B cell (primary cell): ENCODE measurements at regions not wholly inside any gene's neighbourhood (a gene's known extent, or its start where the extent isn't known, plus 50 kb on each side); places are given as distances from the start of the nearest gene placed in this dataset.
"Not testable (repeated sequence)": the region's sequence is repeated elsewhere in the genome, so short reads cannot be mapped to it uniquely, and the experiment has no call there.

Experiments used
- ATAC-seq: fragments of 200-7000 bp; cut with Tn5 transposase; one replicate; pipeline ENCODE4 v1.10.0; 2021; ENCODE audit warnings: low read depth, mild to moderate bottlenecking, moderate number of reproducible peaks, moderate library complexity
- CTCF ChIA-PET: fragments of 350-600 bp; sonication (Branson Sonifier 250); formaldehyde crosslinking; loops from one replicate; lab custom pipeline; 2021; ENCODE audit warnings: antibody characterized with exemption, inconsistent platforms; lab: Charles Lee
- POLR2A ChIA-PET: fragments of 350-600 bp; sonication (Branson Sonifier 250); formaldehyde crosslinking; loops from one replicate; lab custom pipeline; 2021; ENCODE audit warnings: antibody characterized with exemption; lab: Charles Lee
- DNase-seq: peaks from one replicate; pipeline ENCODE4 v3.0.0; 2013
- H2AFZ ChIP-seq: 2 replicates; pipeline ENCODE4 v1.6.1; 2012; ENCODE audit warnings: mild to moderate bottlenecking, low read depth, low read length; ENCODE audit not compliant: insufficient read depth, poor library complexity, severe bottlenecking
- H3K27ac ChIP-seq, 2 donors: 1 replicate in 1 of 2; 2 replicates in 1 of 2; pipeline ENCODE4 v1.5.1; 2012 to 2013; ENCODE audit warnings: low read length in 2 of 2, mild to moderate bottlenecking in 2 of 2, moderate library complexity in 1 of 2
- H3K27me3 ChIP-seq, 4 experiments: fragments of 200-600 bp in 1 of 4; sonication (generic) in 1 of 4; replicated peaks in 1 of 4; 1 replicate in 2 of 4; 2 replicates in 2 of 4; pipeline versions ENCODE4 v1.6.1 to v1.7.0; 2013 to 2016; ENCODE audit warnings: low read length in 3 of 4, mild to moderate bottlenecking in 2 of 4, mixed read lengths in 1 of 4, moderate library complexity in 1 of 4; ENCODE audit not compliant: insufficient read depth in 4 of 4, control insufficient read depth in 3 of 4; ENCODE audit errors: control extremely low read depth in 1 of 4
- H3K36me3 ChIP-seq, 2 experiments: replicated peaks in 1 of 2; 1 replicate in 1 of 2; 2 replicates in 1 of 2; pipeline versions ENCODE4 v1.6.1 to v1.7.1; 2013; ENCODE audit warnings: low read length in 1 of 2; ENCODE audit not compliant: insufficient read depth in 2 of 2, control insufficient read depth in 1 of 2; ENCODE audit errors: control extremely low read depth in 1 of 2, extremely low read depth in 1 of 2
- H3K4me1 ChIP-seq, 2 donors: fragments of 200-600 bp in 1 of 2; sonication (generic) in 1 of 2; 1 replicate in 1 of 2; 2 replicates in 1 of 2; pipeline versions ENCODE4 v1.5.1 to v1.6.1; 2013 to 2017; ENCODE audit warnings: low read length in 2 of 2; ENCODE audit not compliant: control insufficient read depth in 2 of 2, insufficient read depth in 2 of 2
- H3K4me2 ChIP-seq: replicated peaks from 2 replicates; pipeline ENCODE3; 2012; ENCODE audit warnings: mild to moderate bottlenecking, low read depth, low read length; ENCODE audit not compliant: poor library complexity, severe bottlenecking
- H3K4me3 ChIP-seq, 5 experiments: fragments of 200-600 bp in 1 of 5; sonication (generic) in 1 of 5; 1 replicate in 3 of 5; 2 replicates in 2 of 5; pipeline versions ENCODE4 v1.5.1 to v1.7.0; 2011 to 2016; ENCODE audit warnings: low read length in 4 of 5, mild to moderate bottlenecking in 4 of 5, low read depth in 2 of 5, control low read depth in 1 of 5, moderate library complexity in 1 of 5; ENCODE audit not compliant: insufficient read depth in 1 of 5; ENCODE audit errors: control extremely low read depth in 1 of 5, extremely low read depth in 1 of 5
- H3K79me2 ChIP-seq: fragments of 200-600 bp; sonication (generic); one replicate; pipeline ENCODE4 v1.6.0; 2016; ENCODE audit warnings: low read length; ENCODE audit not compliant: control insufficient read depth, insufficient read depth
- H3K9ac ChIP-seq: fragments of 200-600 bp; sonication (generic); 2 replicates; pipeline ENCODE4 v1.6.1; 2017; ENCODE audit warnings: mild to moderate bottlenecking, low read length, moderate library complexity
- H3K9me3 ChIP-seq, 3 donors: one replicate each; pipeline versions ENCODE4 v1.6.1 to v1.7.1; 2013; ENCODE audit warnings: low read length in 2 of 3; ENCODE audit not compliant: control insufficient read depth in 2 of 3, insufficient read depth in 1 of 3; ENCODE audit errors: control extremely low read depth in 1 of 3
- H4K20me1 ChIP-seq: 2 replicates; pipeline ENCODE4 v1.6.0; 2012; ENCODE audit warnings: mild to moderate bottlenecking, low read length; ENCODE audit not compliant: insufficient read depth, control insufficient read depth, poor library complexity, severe bottlenecking
- H3K27ac Mint-ChIP-seq: one replicate; pipeline ENCODE4 v1.8.0; 2021; ENCODE audit warnings: mixed read lengths
- H3K27me3 Mint-ChIP-seq: one replicate; pipeline ENCODE4 v1.8.0; 2021; ENCODE audit warnings: mixed read lengths
- H3K4me1 Mint-ChIP-seq: one replicate; pipeline ENCODE4 v1.8.0; 2021; ENCODE audit warnings: mixed read lengths
- H3K4me3 Mint-ChIP-seq: one replicate; pipeline ENCODE4 v1.8.0; 2021; ENCODE audit warnings: mixed read lengths
- H3K9me3 Mint-ChIP-seq: one replicate; pipeline ENCODE4 v1.8.0; 2022; ENCODE audit warnings: mixed read lengths; ENCODE audit not compliant: insufficient read depth
- EZH2 ChIP-seq: IDR thresholded peaks from 2 replicates; pipeline ENCODE4 v1.6.1; 2012; ENCODE audit warnings: borderline replicate concordance, low read depth, mild to moderate bottlenecking, moderate library complexity, low read length; ENCODE audit not compliant: insufficient read depth, poor library complexity, severe bottlenecking
- WGBS: methylation state at CpG from one replicate; pipeline ENCODE4 v1.1.5; 2013; ENCODE audit warnings: missing lambda C conversion rate; ENCODE audit not compliant: insufficient coverage; 5-methylcytosine and 5-hydroxymethylcytosine counted together
- intact Hi-C: fragments of 100-400 bp; cut with micrococcal nuclease; formaldehyde crosslinking; loops from one replicate; pipeline ENCODE4 v1.10.0; 2022
- TF ChIP-seq, protein P1 (sequence below): fragments of 200-600 bp; IDR thresholded peaks from one replicate; pipeline ENCODE4 v1.8.0; 2022; ENCODE audit warnings: antibody characterized with exemption, mild to moderate bottlenecking

DNA sequence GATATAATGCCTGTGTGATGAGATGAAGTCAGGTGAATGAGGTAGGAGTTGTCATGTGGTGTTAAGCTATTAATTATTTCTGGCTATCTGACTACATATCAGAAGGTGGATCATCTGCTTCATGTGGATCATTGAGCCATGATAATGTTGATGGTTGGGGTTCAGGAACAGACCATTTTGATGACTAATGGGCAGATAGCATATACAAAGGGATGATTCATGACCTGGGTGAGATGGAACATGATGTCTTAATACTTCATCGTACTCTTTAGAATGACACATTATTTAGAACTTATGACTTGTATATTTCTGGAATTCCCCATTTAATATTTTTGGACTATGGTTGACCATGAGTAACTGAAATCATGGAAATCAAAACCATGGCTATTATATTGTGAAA is 155.1 kb downstream of the OR13A1 start:
- TF ChIP-seq EZH2: no peak
- TF ChIP-seq, protein P1, sequence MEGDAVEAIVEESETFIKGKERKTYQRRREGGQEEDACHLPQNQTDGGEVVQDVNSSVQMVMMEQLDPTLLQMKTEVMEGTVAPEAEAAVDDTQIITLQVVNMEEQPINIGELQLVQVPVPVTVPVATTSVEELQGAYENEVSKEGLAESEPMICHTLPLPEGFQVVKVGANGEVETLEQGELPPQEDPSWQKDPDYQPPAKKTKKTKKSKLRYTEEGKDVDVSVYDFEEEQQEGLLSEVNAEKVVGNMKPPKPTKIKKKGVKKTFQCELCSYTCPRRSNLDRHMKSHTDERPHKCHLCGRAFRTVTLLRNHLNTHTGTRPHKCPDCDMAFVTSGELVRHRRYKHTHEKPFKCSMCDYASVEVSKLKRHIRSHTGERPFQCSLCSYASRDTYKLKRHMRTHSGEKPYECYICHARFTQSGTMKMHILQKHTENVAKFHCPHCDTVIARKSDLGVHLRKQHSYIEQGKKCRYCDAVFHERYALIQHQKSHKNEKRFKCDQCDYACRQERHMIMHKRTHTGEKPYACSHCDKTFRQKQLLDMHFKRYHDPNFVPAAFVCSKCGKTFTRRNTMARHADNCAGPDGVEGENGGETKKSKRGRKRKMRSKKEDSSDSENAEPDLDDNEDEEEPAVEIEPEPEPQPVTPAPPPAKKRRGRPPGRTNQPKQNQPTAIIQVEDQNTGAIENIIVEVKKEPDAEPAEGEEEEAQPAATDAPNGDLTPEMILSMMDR: no peak
- Histone ChIP-seq H3K36me3 (no peaks in the 10 kb centered on the region), H3K4me2 (no peak overlapping the region), H4K20me1 (no peaks in the 10 kb centered on the region), H3K27ac (no peak overlapping the region), H3K27me3 (no peaks in the 10 kb centered on the region), H2AFZ (no peak overlapping the region), H3K79me2 (no peaks in the 10 kb centered on the region), H3K4me3 (no peak overlapping the region), H3K9ac (no peak overlapping the region), H3K4me1 (no peaks in the 10 kb centered on the region), H3K9me3 (no peaks in the 10 kb centered on the region)
- Mint-ChIP-seq H3K27ac (no peak overlapping the region), H3K4me3 (no peak overlapping the region), H3K27me3 (peaks cover 13% of the 10 kb centered on the region), H3K4me1 (no peaks in the 10 kb centered on the region), H3K9me3 (no peaks in the 10 kb centered on the region)
- POLR2A ChIA-PET: no interaction called here
- CTCF ChIA-PET: no interaction called here
- WGBS: no CpG with 5 or more reads among the region's 1 CpG
- intact Hi-C loops: no loop called here
- no peak for ATAC-seq
- no peak for DNase-seq

- ChIA-PET CTCF (no interaction called here), POLR2A (no interaction called here)
- no peak for DNase-seq
- H3K27me3 Mint-ChIP-seq: peaks cover 5% of the 10 kb centered on the region
- 83% methylated on average over 1 of the region's 3 CpGs for WGBS
- H2AFZ ChIP-seq: no peak overlapping the region
- ATAC-seq: no peak
- H3K4me1 Mint-ChIP-seq: no peaks in the 10 kb centered on the region
- H3K9me3 Mint-ChIP-seq: no peaks in the 10 kb centered on the region
- H3K9ac ChIP-seq: no peak overlapping the region
- no peaks in the 10 kb centered on the region for H4K20me1 ChIP-seq
- no peak overlapping the region for H3K4me3 Mint-ChIP-seq
- H3K27ac Mint-ChIP-seq: no peak overlapping the region
- TF ChIP-seq, protein P1: no peak
- TF ChIP-seq EZH2: no peak
- no peaks in the 10 kb centered on the region for H3K79me2 ChIP-seq
- H3K27me3 ChIP-seq: no peaks in the 10 kb centered on the region
- no peak overlapping the region for H3K27ac ChIP-seq
- no peaks in the 10 kb centered on the region for H3K4me1 ChIP-seq
- no peaks in the 10 kb centered on the region for H3K36me3 ChIP-seq
- intact Hi-C loops: no loop called here
- H3K4me2 ChIP-seq: no peak overlapping the region
- H3K4me3 ChIP-seq: no peak overlapping the region
- no peaks in the 10 kb centered on the region for H3K9me3 ChIP-seq
Observed at GRCh38 chr10:45163315-45163975, 152.0 kb downstream of the OR13A1 start.

- intact Hi-C loops, POLR2A ChIA-PET, H3K9me3 Mint-ChIP-seq, H3K4me1 ChIP-seq, H4K20me1 ChIP-seq, CTCF ChIA-PET, H3K79me2 ChIP-seq, H3K27me3 ChIP-seq, H3K4me3 Mint-ChIP-seq, H3K4me3 ChIP-seq, H3K4me2 ChIP-seq, H3K36me3 ChIP-seq, H3K9ac ChIP-seq, ATAC-seq, H2AFZ ChIP-seq, DNase-seq, H3K9me3 ChIP-seq, H3K27ac Mint-ChIP-seq, H3K4me1 Mint-ChIP-seq, H3K27ac ChIP-seq: not testable (repeated sequence)
- peaks cover 19% of the 10 kb centered on the region for H3K27me3 Mint-ChIP-seq
- WGBS: 54% methylated on average over 2 of the region's 8 CpGs
Observed at GRCh38 chr10:45175520-45176118, 139.8 kb downstream of the OR13A1 start.
